ENCODE measurements at regions not wholly inside any gene's neighbourhood (a gene's known extent, or its start where the extent isn't known, plus 50 kb on each side); places are given as distances from the start of the nearest gene placed in this dataset.

- no peak for DNase-seq (ENCODE audit: extremely low read depth, low read depth)
These were observed 455.3 kb downstream of the PDHA2 start for GRCh38 chr4:96295143-96295741.

DNA sequence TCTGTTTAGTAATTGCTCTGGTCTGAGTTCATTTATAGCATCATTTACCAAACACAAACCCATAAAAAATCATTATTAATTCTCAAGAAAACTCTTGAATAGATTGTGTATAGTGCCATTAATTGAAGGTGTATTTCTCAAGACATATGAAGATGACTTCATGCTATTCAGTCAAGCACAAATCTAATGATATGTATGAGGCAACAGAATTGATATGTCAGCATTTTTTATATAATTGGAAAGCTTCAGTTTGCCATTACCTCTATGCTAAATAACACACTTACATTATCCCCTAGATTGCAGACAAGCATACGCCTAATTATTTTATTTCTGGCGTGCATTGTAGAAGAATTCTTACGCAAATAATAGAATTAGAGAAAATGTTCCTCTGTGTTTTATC, 461.8 kb downstream of the PDHA2 start:
- no peak for DNase-seq (ENCODE audit: extremely low read depth, low read depth)

GRCh38 chr4:96305030-96305429, 465.1 kb downstream of the PDHA2 start:
- no peak for DNase-seq (ENCODE audit: extremely low read depth, low read depth)

DNA sequence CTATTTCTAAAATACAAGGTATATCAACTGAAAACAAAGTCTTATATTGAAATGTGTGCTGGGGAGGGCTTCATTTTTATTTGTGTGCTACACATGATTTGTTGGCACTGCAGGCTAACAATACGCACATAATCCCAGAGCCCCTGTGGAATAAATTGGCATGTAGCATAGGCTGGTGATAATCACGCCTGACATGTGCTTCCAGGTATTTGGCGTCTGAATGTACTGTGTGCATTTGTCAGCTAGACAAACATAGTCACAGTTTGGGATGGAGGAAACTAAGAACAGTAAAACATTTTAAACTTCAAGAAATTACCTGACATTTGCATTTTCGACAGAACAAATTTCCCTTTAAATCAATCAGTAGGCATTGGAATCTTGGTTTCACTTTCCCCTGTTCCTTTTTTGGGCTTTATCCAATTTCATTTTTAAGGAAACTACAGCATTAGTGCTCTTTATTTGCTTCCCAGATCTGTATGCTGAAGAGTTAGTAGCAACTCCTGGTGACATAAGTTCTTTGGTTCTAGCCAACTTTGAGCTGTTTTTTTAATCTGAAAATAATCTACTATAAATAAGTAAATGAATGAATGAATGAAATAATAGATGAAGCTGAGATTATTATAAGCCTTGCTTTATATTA, 472.3 kb downstream of the PDHA2 start:
- no peak for DNase-seq (ENCODE audit: extremely low read depth, low read depth)

- no peak for DNase-seq (ENCODE audit: extremely low read depth, low read depth)
These were observed 475.9 kb downstream of the PDHA2 start for GRCh38 chr4:96315815-96316214.

DNA sequence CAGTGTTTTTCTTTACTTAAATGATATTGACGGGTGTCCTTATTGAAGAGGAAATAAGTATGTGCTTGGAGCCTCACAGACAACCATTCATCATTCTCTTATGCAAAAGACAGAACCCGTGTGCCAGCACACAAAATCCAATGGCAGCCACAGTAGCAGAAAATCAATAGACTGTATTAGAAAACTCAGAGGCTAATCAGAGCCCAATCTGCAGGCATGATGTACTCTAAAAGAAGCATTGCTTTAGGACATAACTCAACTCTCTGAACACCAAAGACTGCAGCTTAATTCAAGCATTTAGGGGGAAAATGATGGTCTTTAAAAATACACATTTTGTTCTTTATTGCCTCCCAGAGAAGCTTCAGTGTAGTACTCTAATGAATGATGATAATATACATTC, 476.9 kb downstream of the PDHA2 start:
- no peak for DNase-seq (ENCODE audit: extremely low read depth, low read depth)

- DNase-seq (ENCODE audit: extremely low read depth, low read depth) = no peak
These were observed 478.0 kb downstream of the PDHA2 start for GRCh38 chr4:96317891-96318290.

- DNase-seq (ENCODE audit: extremely low read depth, low read depth) = no peak
These were observed 487.0 kb downstream of the PDHA2 start for GRCh38 chr4:96326846-96327245.

GRCh38 chr4:96342196-96342595, 502.3 kb downstream of the PDHA2 start:
- DNase-seq (ENCODE audit: extremely low read depth, low read depth) = no peak

DNA sequence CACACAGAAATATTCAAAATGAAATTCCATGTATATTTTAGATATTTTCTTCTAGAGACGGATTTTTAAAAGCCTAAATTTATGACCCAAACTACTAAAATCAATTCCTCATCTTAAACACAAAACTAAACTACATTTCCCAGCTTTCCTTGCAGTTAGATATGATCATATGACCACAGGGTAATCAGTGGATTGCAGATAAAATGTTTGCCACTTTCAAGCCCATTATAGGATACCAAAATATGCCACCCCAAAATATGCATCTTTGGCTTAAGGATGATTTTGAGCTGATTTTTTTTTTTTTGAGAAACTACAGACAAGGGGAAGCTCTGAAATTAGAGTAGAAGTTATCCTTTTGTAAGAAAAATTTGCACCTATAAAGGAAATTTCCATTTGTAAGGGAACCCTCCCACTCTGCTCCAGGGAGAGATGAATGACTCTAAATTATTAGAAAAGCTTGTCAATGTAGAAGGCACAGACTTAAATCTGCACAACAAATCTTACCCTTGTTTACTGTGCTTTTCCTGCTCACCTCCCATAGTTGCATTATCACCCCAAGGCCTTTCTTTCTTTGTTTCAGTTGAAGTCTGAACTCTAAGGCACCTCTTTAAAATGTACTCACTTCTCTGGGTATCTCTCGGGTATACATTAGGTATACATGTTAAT, 503.0 kb downstream of the PDHA2 start:
- DNase-seq (ENCODE audit: extremely low read depth, low read depth) = no peak

DNA sequence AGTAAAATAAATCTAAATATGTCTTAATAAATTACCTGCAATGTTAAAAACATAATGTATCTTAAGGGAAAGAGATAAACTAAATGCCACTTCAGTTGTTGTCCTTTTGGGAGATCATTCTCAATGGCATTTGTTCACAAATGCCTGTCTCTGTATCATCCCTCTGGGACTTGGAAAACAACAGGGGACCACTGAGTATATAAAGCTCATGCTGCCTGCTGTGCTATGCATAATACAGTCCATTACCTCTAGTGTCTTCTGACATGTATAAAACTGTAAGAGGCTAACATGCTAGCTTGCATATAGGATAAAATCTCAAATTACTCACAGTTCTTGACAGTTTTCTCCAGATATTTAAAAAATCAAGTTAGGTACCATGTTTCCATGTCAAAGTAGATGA, 503.9 kb downstream of the PDHA2 start:
- no peak for DNase-seq (ENCODE audit: extremely low read depth, low read depth)

DNA sequence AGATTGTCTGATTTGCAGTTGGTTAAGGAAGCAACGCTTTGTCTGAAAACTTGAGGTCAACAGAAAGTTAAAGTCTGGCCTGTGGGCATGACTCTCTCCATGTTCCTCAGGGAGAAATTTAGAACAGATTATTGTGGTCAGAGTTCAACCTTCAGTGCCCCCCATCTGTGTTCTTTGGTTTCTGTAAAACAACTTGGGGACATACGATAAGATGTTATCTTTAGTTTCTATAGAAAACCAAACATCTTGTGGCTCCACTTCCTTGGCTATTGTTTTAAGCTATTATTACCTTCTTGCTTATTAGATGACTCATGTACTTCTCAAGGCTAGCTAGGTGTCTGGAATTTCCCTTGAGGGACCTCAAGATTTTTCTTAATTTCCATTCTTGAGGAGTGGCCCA, 507.7 kb downstream of the PDHA2 start:
- DNase-seq (ENCODE audit: extremely low read depth, low read depth) = no peak

DNA sequence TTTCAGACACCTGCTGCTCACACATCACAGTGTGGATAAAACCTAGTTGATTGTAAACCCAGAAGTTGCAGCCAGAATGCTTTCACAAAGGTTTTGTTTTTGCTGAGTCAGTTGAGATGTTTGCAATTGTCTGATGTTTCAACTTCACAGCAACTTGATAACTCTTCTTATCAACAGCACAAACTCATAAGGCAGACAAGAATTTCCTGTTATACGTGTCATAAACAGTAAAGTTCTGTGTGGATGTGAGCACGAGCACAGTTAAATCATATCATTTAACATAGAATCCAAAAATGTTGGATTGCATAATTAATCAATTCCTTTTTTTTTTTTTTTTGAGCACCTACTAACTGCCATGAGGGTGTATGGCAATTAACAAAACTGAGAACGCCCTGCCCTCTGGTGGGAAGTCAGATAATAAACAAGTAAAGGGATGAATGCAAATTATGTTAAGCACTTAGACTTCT, 512.2 kb downstream of the PDHA2 start:
- peak; percentile 58 for DNase-seq (ENCODE audit: extremely low read depth, low read depth)

DNA sequence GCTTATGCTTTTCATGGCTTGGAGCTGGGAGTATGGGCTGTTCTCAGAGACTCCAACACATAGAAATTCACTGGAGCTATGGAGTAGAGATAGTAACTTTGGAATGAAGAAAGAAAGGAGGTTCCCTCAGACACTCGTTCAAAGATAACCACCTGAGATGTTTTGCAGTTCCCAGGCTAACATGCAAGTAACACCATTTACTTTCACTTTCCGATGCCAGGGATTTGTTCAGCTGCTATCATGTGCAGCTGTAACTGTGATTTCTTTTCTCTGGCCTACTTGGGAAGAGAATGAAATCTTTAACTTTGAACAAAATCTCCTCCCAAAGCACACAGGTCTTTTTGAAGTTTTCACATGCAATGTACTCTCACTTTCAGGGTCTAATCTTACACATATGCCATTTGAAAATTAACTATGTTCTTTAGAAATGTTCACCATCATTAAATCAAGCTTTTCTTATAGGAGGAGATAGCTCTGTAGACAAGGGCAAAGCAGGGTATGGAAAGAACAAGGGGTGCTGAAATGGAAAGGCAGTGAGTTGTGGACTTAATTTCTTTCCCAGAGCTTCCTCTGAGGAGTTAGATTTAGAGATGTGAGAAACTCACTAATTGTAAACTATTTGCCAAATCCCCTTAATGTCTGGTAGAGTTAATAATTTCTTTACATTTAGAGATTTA, 514.3 kb downstream of the PDHA2 start:
- DNase-seq (ENCODE audit: extremely low read depth, low read depth) = no peak

GRCh38 chr4:96355414-96355813, 515.5 kb downstream of the PDHA2 start:
- no peak for DNase-seq (ENCODE audit: extremely low read depth, low read depth)

GRCh38 chr4:96356591-96357370, 516.9 kb downstream of the PDHA2 start:
- DNase-seq (ENCODE audit: extremely low read depth, low read depth) = no peak

DNA sequence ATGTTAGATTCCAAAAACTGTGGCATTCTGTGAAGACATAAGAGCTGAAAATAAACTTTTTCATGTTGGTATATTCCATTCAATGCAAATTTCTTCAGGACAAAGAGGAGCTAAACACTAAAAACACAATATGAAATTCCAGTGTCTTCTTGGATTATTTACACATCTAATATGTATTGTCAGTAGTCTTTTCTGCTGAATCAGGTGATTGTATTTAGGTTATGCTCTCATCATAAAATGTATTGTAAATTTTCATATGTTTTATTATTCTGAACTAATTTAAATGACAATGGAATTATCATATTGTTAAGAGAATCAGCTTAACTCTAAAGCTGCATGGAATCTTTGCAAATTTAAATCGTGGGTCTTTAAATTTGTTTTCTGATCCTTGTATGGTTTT, 526.7 kb downstream of the PDHA2 start:
- DNase-seq (ENCODE audit: extremely low read depth, low read depth) = no peak

DNA sequence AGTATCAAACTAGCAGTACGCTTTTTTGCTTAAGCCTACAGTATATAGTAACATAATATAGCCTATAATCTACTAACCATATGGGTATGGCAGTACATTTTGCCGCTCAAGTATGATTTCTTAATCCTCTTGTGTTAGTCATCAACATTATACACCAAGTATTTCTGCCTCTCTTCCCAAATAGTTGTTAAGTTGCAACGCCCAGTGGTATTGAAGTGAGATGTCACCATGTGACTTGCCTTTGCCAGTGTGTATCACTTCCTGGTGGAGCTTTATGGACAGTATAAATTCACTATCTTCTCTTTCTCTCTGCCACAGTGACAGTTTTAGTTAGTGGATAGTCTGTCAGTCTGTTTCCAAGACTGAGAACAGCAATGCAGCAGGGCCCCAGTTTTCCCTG, 535.5 kb downstream of the PDHA2 start:
- DNase-seq (ENCODE audit: extremely low read depth, low read depth) = peak; percentile 72

- DNase-seq (ENCODE audit: extremely low read depth, low read depth) = no peak
These were observed 539.6 kb downstream of the PDHA2 start for GRCh38 chr4:96379524-96379923.

GRCh38 chr4:96380106-96380505, 540.2 kb downstream of the PDHA2 start:
- no peak for DNase-seq (ENCODE audit: extremely low read depth, low read depth)

DNA sequence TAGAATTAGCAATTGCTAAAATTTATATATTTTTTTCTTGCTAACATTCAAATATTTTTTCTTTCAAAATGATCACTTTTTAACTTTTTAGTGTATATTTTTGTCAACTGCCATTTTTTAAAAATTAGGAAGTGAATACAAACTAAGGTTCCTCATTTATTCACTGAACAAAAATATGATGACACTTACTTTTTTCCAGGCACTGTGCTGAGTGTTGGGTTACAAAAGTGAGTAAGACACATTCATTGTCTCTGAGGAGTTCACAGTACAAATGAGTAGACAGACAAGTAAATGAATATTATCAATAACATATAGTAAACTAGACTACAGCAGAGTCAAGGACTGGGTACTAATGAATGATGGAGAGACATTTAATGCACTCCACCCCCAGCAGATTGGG, 543.5 kb downstream of the PDHA2 start:
- DNase-seq (ENCODE audit: extremely low read depth, low read depth) = no peak
